Esophagus muscularis mucosa (tissue), 4 donors: ENCODE measurements at regions not wholly inside any gene's neighbourhood (a gene's known extent, or its start where the extent isn't known, plus 50 kb on each side); places are given as distances from the start of the nearest gene placed in this dataset.

Source experiments
- DNase-seq: peaks from one replicate; pipeline ENCODE4 v3.0.0-alpha.2; 2017; ENCODE audit errors: extremely low spot score
- H3K27ac ChIP-seq, 4 donors: fragments of 200-600 bp; sonication (generic); replicated peaks in 1 of 4; 1 replicate in 3 of 4; 2 replicates in 1 of 4; pipeline ENCODE4 v1.5.1; 2016 to 2019; ENCODE audit warnings: mild to moderate bottlenecking in 1 of 4
- H3K27me3 ChIP-seq, 4 donors: fragments of 200-600 bp; sonication (generic); one replicate each; pipeline versions ENCODE4 v1.5.1 to v1.6.0; 2016 to 2019
- H3K36me3 ChIP-seq, 4 donors: fragments of 200-600 bp; sonication (generic); one replicate each; pipeline ENCODE4 v1.5.1; 2016 to 2019
- H3K4me1 ChIP-seq, 4 donors: fragments of 200-600 bp; sonication (generic); one replicate each; pipeline ENCODE4 v1.5.1; 2016 to 2019
- H3K4me3 ChIP-seq, 4 donors: fragments of 200-600 bp; sonication (generic); 1 replicate in 2 of 4; 2 replicates in 2 of 4; pipeline ENCODE4 v1.5.1; 2016 to 2019; ENCODE audit warnings: mild to moderate bottlenecking in 4 of 4, moderate library complexity in 1 of 4
- H3K9me3 ChIP-seq, 4 donors: fragments of 200-600 bp; sonication (generic); 1 replicate in 3 of 4; 2 replicates in 1 of 4; pipeline ENCODE4 v1.5.1; 2016 to 2019
- CTCF ChIP-seq, 3 experiments: fragments of 200-600 bp in 2 of 3; fragments of 450-650 bp in 1 of 3; sonication (generic) in 2 of 3; IDR thresholded peaks; one replicate each; pipeline ENCODE4 v1.5.1; 2017 to 2019; ENCODE audit warnings: antibody characterized with exemption in 3 of 3, mild to moderate bottlenecking in 2 of 3, moderate library complexity in 1 of 3
- EP300 ChIP-seq: sonication (generic); formaldehyde crosslinking; IDR thresholded peaks from one replicate; pipeline ENCODE4 v1.6.1; 2017; ENCODE audit warnings: antibody characterized with exemption
- POLR2A ChIP-seq: fragments of 450-650 bp; IDR thresholded peaks from one replicate; pipeline ENCODE4 v1.6.1; 2017; ENCODE audit warnings: antibody characterized with exemption, moderate library complexity, mild to moderate bottlenecking, low read depth
- POLR2AphosphoS5 ChIP-seq, 2 donors: sonication (generic); formaldehyde crosslinking; IDR thresholded peaks; one replicate each; pipeline ENCODE4 v1.6.1; 2017; ENCODE audit warnings: antibody characterized with exemption in 2 of 2
- WGBS: methylation state at CpG from one replicate; pipeline ENCODE4 v1.1.5; 2018; 5-methylcytosine and 5-hydroxymethylcytosine counted together
- intact Hi-C: fragments of 100-400 bp; cut with DNase I; formaldehyde crosslinking; loops from one replicate; pipeline ENCODE4 v1.15.1; 2023

- Histone ChIP-seq H3K36me3 (no peaks in the 10 kb centered on the region), H3K4me1 (peaks cover 4 to 9% (median 5%) of the 10 kb centered on the region in 4 donors), H3K27ac (no peak overlapping the region), H3K27me3 (no peaks in the 10 kb centered on the region), H3K4me3 (no peak overlapping the region), H3K9me3 (no peaks in the 10 kb centered on the region)
- DNase-seq, result no peak
- WGBS, result 71% methylated on average over 7 of the region's 7 CpGs
- TF ChIP-seq POLR2A (no peak), CTCF (IDR thresholded peaks at IDR 0.05) (no peak), POLR2AphosphoS5 (IDR thresholded peaks at IDR 0.05) (no peak), EP300 (no peak)
- intact Hi-C loops, result loop anchor here (5.0 kb wide), 2 partner anchors 857 to 947 kb away; no protein-coding TSS in a partner anchor
These were observed 122.1 kb upstream of the SPACA1 start for GRCh38 chr6:87925373-87926060.

- intact Hi-C loops, result no loop called here
- no peaks in the 10 kb centered on the region for H3K9me3 ChIP-seq
- no peak overlapping the region for H3K27ac ChIP-seq
- DNase-seq, result no peak
- H3K4me3 ChIP-seq, result no peak overlapping the region
- H3K36me3 ChIP-seq, result no peaks in the 10 kb centered on the region
- no peaks in the 10 kb centered on the region for H3K27me3 ChIP-seq
- H3K4me1 ChIP-seq, result no peaks in the 10 kb centered on the region
- TF ChIP-seq CTCF (IDR thresholded peaks at IDR 0.05), result no peak
- no peak for TF ChIP-seq POLR2AphosphoS5 (IDR thresholded peaks at IDR 0.05)
- no peak for TF ChIP-seq EP300
- TF ChIP-seq POLR2A, result no peak
- WGBS, result 92% methylated on average over 7 of the region's 7 CpGs
These were observed 124.1 kb upstream of the SPACA1 start for GRCh38 chr6:87923389-87924050.

DNA sequence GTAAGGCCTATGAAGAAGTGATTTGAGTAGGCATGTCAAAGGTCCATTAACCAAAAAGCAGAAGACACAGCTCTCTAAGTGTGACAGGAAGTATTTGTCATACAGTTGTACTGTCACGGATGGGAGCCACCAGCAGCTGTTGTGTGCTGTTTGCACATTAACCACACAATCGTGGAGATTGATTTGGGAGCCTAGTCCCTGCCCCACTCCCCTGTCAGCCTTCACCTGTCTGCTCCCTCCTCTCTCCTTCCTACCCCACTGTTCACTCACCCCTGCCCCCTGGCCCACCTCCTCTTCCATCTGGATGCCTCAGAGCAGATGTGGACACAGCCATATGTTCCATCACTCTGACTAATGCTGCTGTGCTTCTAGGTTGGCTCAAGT is 124.7 kb upstream of the SPACA1 start:
- no peaks in the 10 kb centered on the region for H3K36me3 ChIP-seq
- TF ChIP-seq CTCF (IDR thresholded peaks at IDR 0.05) (no peak), POLR2AphosphoS5 (IDR thresholded peaks at IDR 0.05) (no peak), EP300 (no peak), POLR2A (no peak)
- no peak overlapping the region for H3K4me3 ChIP-seq
- intact Hi-C loops, result no loop called here
- 66% methylated on average over 2 of the region's 2 CpGs for WGBS
- no peak for DNase-seq
- no peaks in the 10 kb centered on the region for H3K9me3 ChIP-seq
- no peaks in the 10 kb centered on the region for H3K27me3 ChIP-seq
- no peaks in the 10 kb centered on the region for H3K4me1 ChIP-seq
- H3K27ac ChIP-seq, result no peak overlapping the region

GRCh38 chr6:87922196-87922946 is 125.3 kb upstream of the SPACA1 start:
- Histone ChIP-seq H3K27ac (no peak overlapping the region), H3K4me3 (no peak overlapping the region), H3K36me3 (no peaks in the 10 kb centered on the region), H3K4me1 (no peaks in the 10 kb centered on the region), H3K9me3 (no peaks in the 10 kb centered on the region), H3K27me3 (no peaks in the 10 kb centered on the region)
- intact Hi-C loops, result no loop called here
- no peak for DNase-seq
- TF ChIP-seq CTCF (IDR thresholded peaks at IDR 0.05), result no peak
- no peak for TF ChIP-seq POLR2A
- no peak for TF ChIP-seq EP300
- no peak for TF ChIP-seq POLR2AphosphoS5 (IDR thresholded peaks at IDR 0.05)
- WGBS, result 95% methylated on average over 2 of the region's 2 CpGs
